K562 (cell line): ENCODE measurements at regions not wholly inside any gene's neighbourhood (a gene's known extent, or its start where the extent isn't known, plus 50 kb on each side); places are given as distances from the start of the nearest gene placed in this dataset.

Source experiments
- MAFG ChIP-seq: fragments of 450-650 bp; conservative IDR thresholded peaks from 2 replicates; pipeline ENCODE4 v1.6.1; 2016; ENCODE audit warnings: missing genetic modification characterization, missing compliant biosample characterization
- RNF2 ChIP-seq: sonication (generic); IDR thresholded peaks from 2 replicates; pipeline ENCODE4 v1.6.1; 2016

- TF ChIP-seq RNF2: no peak
- no peak for TF ChIP-seq MAFG (tag)
Observed at GRCh38 chr10:121079226-121079625, 228.1 kb downstream of the WDR11 start.
